ENCODE measurements at regions not wholly inside any gene's neighbourhood (a gene's known extent, or its start where the extent isn't known, plus 50 kb on each side); places are given as distances from the start of the nearest gene placed in this dataset.

DNA sequence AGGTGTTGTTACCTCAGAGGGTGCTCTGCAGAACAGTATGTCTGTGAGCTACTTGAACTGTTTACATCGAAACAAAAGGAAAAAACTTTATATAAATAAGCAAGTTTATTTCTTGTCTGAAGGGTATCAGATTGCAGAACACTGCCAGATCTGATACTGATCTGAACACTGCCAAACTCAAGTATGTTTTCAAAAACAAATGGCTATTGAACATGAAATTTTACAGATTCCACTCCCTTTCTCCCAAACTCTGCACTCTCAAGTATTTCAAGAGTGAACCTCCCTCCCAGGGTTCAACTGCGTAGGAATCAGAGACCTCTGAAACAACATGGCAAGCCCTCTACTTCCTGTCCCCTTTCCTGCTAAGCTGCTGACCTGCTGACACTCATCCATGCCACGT is 216.6 kb downstream of the ZNF33B start:
- TF ChIP-seq CTCF (IDR thresholded peaks at IDR 0.05; ENCODE audit: extremely low read depth in 1 of 2, insufficient read depth in 1 of 2, low read depth in 1 of 2, low read length in 2 of 2) (no peak), POLR2A (IDR thresholded peaks at IDR 0.05; ENCODE audit: low read depth, low read length) (no peak), EZH2 (IDR thresholded peaks at IDR 0.05; ENCODE audit: borderline replicate concordance, low read depth, low read length, severe bottlenecking) (no peak)
